Head of caudate nucleus (tissue), 42 donors: ENCODE measurements at regions not wholly inside any gene's neighbourhood (a gene's known extent, or its start where the extent isn't known, plus 50 kb on each side); places are given as distances from the start of the nearest gene placed in this dataset.
"Not testable (repeated sequence)": the region's sequence is repeated elsewhere in the genome, so short reads cannot be mapped to it uniquely, and the experiment has no call there.

Experiments used
- DNase-seq, 42 donors: peaks; one replicate each; pipeline versions ENCODE4 v3.0.0 to v3.0.0-alpha.2; 2020 to 2021; ENCODE audit warnings: mixed read lengths in 7 of 42
- intact Hi-C: fragments of 100-400 bp; cut with DNase I; formaldehyde crosslinking; loops from one replicate; pipeline ENCODE4 v1.15.0; 2022

DNA sequence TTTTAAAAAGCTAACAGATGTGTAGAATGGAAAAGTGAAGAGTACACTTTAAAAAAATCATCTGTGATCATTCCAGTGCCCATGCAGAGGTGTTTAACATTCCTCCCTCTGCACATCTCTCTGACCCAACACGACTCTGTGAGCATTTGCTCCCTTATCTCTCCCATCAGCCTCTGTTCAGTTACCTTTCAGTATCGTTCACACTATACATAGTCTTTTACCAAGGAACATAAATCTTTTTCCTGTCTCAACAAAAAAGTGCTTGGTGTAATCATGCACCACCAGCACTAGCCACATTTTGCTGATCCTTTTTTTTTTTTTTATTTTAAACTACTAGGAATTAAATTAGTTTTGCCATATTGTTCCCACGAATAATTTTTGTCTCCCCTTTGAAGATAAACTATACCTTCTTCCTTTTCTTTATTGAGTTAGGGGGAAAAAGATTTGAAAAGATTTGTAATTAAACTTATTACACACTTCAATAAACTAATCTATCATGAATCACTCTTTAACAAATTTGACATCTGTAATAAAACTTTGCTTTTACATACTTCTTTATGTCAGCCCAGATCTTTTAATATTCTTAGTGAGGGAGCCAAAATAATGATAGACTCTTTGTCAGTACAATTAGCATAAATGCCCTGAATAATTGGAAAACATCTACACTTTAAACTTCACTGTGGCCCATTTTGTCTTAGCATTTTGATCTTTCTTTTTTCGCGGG lies 489.8 kb upstream of the FANCL start:
- intact Hi-C loops, result no loop called here
- DNase-seq, result no peak

- no peak for DNase-seq
- intact Hi-C loops, result no loop called here
These were observed 487.0 kb upstream of the FANCL start for GRCh38 chr2:58727981-58728656.

DNA sequence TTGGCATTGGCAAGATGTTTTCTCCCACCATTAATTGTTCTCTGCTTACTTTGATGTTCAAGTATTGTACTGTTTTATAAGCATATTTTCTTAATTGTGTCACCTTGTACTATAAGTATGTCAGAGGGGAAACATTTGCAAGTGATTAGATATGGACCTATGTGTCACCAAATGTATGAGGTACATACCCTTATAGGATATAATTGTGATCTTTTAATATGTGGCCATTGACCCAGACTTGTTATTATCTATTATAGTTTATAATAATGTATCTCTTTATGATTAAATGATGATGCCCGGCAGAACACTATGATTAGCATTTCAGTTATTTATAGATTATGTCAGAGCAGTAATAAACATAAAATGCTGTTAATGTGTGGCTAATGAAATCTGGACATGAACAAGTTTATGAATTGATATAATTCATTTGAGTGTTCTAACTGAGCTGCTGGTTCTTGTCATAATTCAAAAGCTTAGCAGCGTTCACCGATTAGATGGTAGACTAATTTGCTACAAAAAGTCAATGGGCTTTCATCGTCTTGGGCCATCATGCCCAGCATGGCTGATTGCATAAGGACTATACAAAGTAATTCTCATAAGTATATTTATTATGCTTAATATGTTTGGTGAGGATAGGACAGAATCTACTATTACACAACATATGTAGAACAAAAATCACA lies 480.9 kb upstream of the FANCL start:
- intact Hi-C loops, result no loop called here
- no peak for DNase-seq

DNA sequence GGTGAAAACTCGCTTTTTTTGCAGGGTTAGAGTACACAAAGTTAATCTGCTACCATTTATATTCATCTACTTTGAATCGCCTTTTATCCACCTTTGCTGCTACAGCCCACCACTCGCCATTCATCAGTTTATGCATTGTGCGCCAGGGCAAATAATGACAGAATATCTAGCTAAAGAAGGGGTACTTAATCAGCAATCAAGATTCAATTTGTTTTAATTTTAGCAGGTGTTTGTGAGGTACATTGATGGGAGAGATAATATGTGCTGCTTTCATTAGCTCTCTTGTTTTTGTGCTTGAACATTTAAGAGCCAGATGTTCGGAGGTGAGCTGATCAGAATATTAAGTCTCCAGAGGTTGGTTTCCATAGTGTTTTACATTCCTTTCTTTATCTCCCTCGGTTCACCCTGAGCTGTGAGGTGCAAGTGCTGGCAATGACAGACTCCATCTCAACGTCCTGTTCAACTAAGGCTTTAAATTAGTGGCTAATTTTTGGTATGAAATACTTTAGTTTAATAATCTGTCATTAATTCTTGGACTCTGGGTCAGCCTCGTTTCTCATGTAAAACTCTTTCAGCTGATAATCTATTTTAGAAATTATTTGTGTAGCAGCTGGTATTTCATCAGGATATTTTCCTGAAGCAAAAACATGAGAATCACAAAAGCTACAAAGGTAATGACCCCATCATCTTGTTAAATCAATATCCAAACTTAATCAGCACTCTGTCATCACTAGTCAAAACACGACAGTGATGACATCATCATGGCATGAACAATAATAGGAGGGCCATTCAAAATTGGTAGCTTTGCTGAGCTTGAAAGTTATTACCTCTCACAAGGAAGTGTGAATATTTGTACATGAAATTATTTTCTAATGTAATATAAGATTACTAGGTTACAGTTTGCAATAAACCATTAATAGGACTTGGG lies 479.9 kb upstream of the FANCL start:
- no peak for DNase-seq
- intact Hi-C loops, result no loop called here

DNA sequence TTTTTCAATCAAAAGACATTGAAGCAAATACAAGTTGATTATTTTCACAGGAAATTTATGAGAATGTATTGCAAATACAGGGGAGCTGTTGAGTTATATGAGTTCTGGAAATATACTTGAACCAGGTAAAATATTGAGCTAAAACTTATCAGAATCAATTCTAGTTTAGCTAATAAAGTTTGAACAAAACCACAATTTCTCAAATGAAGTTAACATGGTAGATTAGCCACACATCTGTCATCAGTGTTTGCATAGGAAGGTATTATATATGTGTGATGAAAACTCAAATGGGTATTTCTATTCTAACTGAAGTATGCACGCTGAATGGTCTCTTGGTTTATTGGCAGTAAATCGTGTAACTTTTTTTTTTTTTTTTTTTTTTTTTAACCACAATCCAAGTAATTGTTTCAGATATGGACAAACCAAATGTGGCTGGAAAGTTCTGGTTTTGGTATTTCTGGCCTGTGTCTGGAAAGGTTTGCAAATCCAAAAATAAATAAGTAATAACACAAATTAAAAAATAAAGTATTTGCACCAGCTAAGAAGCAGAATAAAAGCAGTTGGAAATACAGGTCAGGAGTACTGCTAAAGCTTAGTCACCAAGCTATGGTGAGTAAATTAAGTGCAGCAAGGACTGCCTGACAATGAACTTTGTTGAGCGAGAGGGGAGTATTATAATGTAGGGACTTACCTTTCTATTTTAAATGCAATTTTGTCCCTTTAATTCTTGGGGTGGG lies 479.1 kb upstream of the FANCL start:
- intact Hi-C loops, result no loop called here
- no peak for DNase-seq

- intact Hi-C loops, result no loop called here
- no peak for DNase-seq
These were observed 474.2 kb upstream of the FANCL start for GRCh38 chr2:58715344-58715743.

DNA sequence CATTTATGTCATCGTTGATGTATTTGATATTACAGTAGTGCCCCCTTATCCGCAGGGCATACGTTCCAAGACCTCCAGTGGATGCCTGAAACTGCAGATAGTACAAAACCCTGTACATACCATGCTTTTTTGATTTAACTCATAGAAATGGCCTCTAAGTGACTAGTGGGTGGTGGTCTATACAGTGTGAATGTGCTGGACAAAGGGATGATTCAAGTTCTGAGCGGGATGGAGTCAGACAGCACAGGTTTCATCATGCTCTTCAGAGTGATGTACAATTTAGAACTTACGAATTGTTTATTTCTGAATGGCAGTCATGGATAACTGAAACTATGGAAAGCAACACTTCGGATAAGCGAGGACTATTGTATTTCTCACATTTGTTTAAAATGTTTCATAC lies 473.1 kb upstream of the FANCL start:
- intact Hi-C loops, result no loop called here
- no peak for DNase-seq

- DNase-seq, result no peak
- intact Hi-C loops, result no loop called here
These were observed 469.7 kb upstream of the FANCL start for GRCh38 chr2:58710795-58711279.

- intact Hi-C loops, result no loop called here
- DNase-seq, result no peak
These were observed 468.7 kb upstream of the FANCL start for GRCh38 chr2:58709687-58710354.

- DNase-seq, result no peak
- intact Hi-C loops, result no loop called here
These were observed 468.1 kb upstream of the FANCL start for GRCh38 chr2:58709274-58709673.

GRCh38 chr2:58708565-58708964 lies 467.4 kb upstream of the FANCL start:
- intact Hi-C loops, result no loop called here
- no peak for DNase-seq

DNA sequence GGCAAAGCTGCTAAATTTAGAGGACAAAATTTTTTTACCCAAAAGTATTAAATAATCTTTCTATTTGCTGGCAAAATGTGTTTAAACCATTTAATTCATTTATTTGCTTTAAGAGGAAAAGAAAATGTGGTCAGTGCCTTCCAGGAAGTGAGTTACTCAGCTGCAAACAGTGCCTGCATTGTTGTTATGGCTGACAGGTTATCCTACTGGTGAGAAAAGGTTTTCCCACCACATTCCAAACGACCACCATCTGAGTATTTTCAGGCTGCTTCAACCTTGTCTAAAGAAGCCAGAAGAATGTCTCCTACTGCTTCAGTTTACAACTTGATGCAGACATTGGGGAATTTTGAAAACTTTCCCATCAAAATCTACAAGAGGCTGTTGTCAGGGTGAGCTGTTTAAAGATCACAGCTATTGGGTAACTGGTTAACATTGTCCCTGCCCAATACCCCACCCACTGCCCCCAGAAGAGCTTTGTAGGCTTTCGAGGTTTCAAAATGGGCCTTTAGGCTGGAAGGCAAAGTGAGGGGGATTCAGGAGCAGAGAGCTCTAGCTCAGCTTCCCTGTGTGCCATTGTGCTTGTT lies 461.3 kb upstream of the FANCL start:
- intact Hi-C loops, result no loop called here
- DNase-seq, result no peak

- no peak for DNase-seq
- intact Hi-C loops, result no loop called here
These were observed 460.7 kb upstream of the FANCL start for GRCh38 chr2:58701688-58702301.

- intact Hi-C loops, result no loop called here
- DNase-seq, result no peak
These were observed 459.5 kb upstream of the FANCL start for GRCh38 chr2:58700591-58700990.

GRCh38 chr2:58699411-58699810 lies 458.3 kb upstream of the FANCL start:
- intact Hi-C loops, result no loop called here
- DNase-seq, result no peak

GRCh38 chr2:58698620-58699019 lies 457.5 kb upstream of the FANCL start:
- intact Hi-C loops, result no loop called here
- DNase-seq, result no peak

DNA sequence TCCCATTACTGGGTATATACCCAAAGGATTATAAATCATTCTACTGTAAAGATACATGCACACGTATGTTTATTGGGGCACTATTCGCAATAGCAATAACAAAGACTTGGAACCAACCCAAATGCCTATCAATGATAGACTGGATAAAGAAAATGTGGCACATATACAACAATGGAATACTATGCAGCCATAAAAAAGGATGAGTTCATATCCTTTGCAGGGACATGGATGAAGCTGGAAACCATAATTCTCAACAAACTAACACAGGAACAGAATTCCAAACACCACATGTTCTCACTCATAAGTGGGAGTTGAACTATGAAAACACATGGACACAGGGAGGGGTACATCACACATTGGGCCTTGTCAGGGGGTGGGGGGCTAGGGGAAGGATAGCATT lies 453.0 kb upstream of the FANCL start:
- DNase-seq, intact Hi-C loops: not testable (repeated sequence)
